CD14-positive monocyte (primary cell): ENCODE measurements at regions not wholly inside any gene's neighbourhood (a gene's known extent, or its start where the extent isn't known, plus 50 kb on each side); places are given as distances from the start of the nearest gene placed in this dataset.
"Not testable (repeated sequence)": the region's sequence is repeated elsewhere in the genome, so short reads cannot be mapped to it uniquely, and the experiment has no call there.

Experiments
- DNase-seq, 3 donors: peaks; one replicate each; pipeline ENCODE4 v3.0.0-alpha.2; 2011 to 2022
- H2AFZ ChIP-seq: 2 replicates; pipeline ENCODE4 v1.6.0; 2012; ENCODE audit warnings: mild to moderate bottlenecking, low read depth, low read length, inconsistent platforms; ENCODE audit not compliant: insufficient read depth, poor library complexity, severe bottlenecking
- H3K27ac ChIP-seq, 2 donors: 1 replicate in 1 of 2; 2 replicates in 1 of 2; pipeline ENCODE4 v1.5.1; 2012 to 2013; ENCODE audit warnings: low read length in 2 of 2, control low read depth in 1 of 2, inconsistent platforms in 1 of 2, low read depth in 1 of 2, mild to moderate bottlenecking in 1 of 2
- H3K27me3 ChIP-seq, 2 donors: one replicate each; pipeline versions ENCODE4 v1.6.0 to v1.6.1; 2011 to 2013; ENCODE audit warnings: low read length in 2 of 2; ENCODE audit not compliant: control insufficient read depth in 2 of 2, insufficient read depth in 2 of 2
- H3K36me3 ChIP-seq, 2 donors: replicated peaks in 1 of 2; 1 replicate in 1 of 2; 2 replicates in 1 of 2; pipeline versions ENCODE4 v1.5.1 to v1.6.1; 2012 to 2013; ENCODE audit warnings: low read length in 2 of 2, control low read depth in 1 of 2, inconsistent platforms in 1 of 2, mild to moderate bottlenecking in 1 of 2; ENCODE audit not compliant: insufficient read depth in 2 of 2, control insufficient read depth in 1 of 2
- H3K4me1 ChIP-seq, 2 donors: 1 replicate in 1 of 2; 2 replicates in 1 of 2; pipeline versions ENCODE4 v1.5.1 to v1.6.1; 2012 to 2013; ENCODE audit warnings: low read length in 2 of 2, control low read depth in 1 of 2, inconsistent platforms in 1 of 2, mild to moderate bottlenecking in 1 of 2, moderate library complexity in 1 of 2; ENCODE audit not compliant: insufficient read depth in 2 of 2, control insufficient read depth in 1 of 2
- H3K4me2 ChIP-seq: replicated peaks from 2 replicates; pipeline ENCODE3; 2012; ENCODE audit warnings: low read length, moderate library complexity, mild to moderate bottlenecking; ENCODE audit not compliant: poor library complexity, severe bottlenecking; ENCODE audit errors: extremely low read depth
- H3K4me3 ChIP-seq, 3 experiments: fragments of 200-600 bp in 1 of 3; sonication (generic) in 1 of 3; replicated peaks in 1 of 3; 1 replicate in 2 of 3; 2 replicates in 1 of 3; pipeline ENCODE4 v1.5.1; 2011 to 2013; ENCODE audit warnings: low read length in 3 of 3, mild to moderate bottlenecking in 3 of 3, control low read depth in 2 of 3, low read depth in 2 of 3, inconsistent platforms in 1 of 3, moderate library complexity in 1 of 3
- H3K79me2 ChIP-seq: 2 replicates; pipeline ENCODE4 v1.6.0; 2012; ENCODE audit warnings: mild to moderate bottlenecking, control low read depth, inconsistent platforms, low read length, moderate library complexity; ENCODE audit not compliant: insufficient read depth
- H3K9ac ChIP-seq: 2 replicates; pipeline ENCODE4 v1.6.0; 2017; ENCODE audit warnings: low read length, mild to moderate bottlenecking; ENCODE audit not compliant: insufficient read depth, poor library complexity, severe bottlenecking
- H3K9me3 ChIP-seq, 2 donors: replicated peaks in 1 of 2; 1 replicate in 1 of 2; 2 replicates in 1 of 2; pipeline versions ENCODE4 v1.5.1 to v1.6.1; 2012 to 2013; ENCODE audit warnings: low read length in 2 of 2, control low read depth in 1 of 2; ENCODE audit not compliant: control insufficient read depth in 1 of 2, insufficient read depth in 1 of 2
- H4K20me1 ChIP-seq: 2 replicates; pipeline ENCODE4 v1.6.0; 2012; ENCODE audit warnings: mild to moderate bottlenecking, low read length, control low read depth, moderate library complexity; ENCODE audit not compliant: insufficient read depth
- H3K27ac Mint-ChIP-seq, 7 donors: one replicate each; pipeline ENCODE4 v1.8.0; 2020; ENCODE audit warnings: mild to moderate bottlenecking in 7 of 7, mixed read lengths in 7 of 7, moderate library complexity in 6 of 7, inconsistent platforms in 2 of 7
- H3K27me3 Mint-ChIP-seq, 3 donors: one replicate each; pipeline ENCODE4 v1.8.0; 2021 to 2022; ENCODE audit warnings: low read depth in 3 of 3, mild to moderate bottlenecking in 3 of 3, mixed read lengths in 3 of 3, moderate library complexity in 3 of 3, inconsistent platforms in 1 of 3
- H3K36me3 Mint-ChIP-seq, 2 donors: one replicate each; pipeline ENCODE4 v1.8.0; 2020; ENCODE audit warnings: mixed read lengths in 2 of 2, inconsistent platforms in 1 of 2, mild to moderate bottlenecking in 1 of 2
- H3K4me1 Mint-ChIP-seq: one replicate; pipeline ENCODE4 v1.8.0; 2020; ENCODE audit warnings: mild to moderate bottlenecking, mixed read lengths
- H3K4me3 Mint-ChIP-seq, 2 donors: one replicate each; pipeline ENCODE4 v1.8.0; 2020; ENCODE audit warnings: mild to moderate bottlenecking in 2 of 2, mixed read lengths in 2 of 2, moderate library complexity in 1 of 2
- H3K9me3 Mint-ChIP-seq, 7 donors: one replicate each; pipeline ENCODE4 v1.8.0; 2020 to 2022; ENCODE audit warnings: mixed read lengths in 7 of 7, mild to moderate bottlenecking in 6 of 7, moderate library complexity in 6 of 7, inconsistent platforms in 2 of 7
- CTCF ChIP-seq: fragments of 200-600 bp; IDR thresholded peaks from one replicate; pipeline ENCODE4 v1.8.0; 2022; ENCODE audit warnings: antibody characterized with exemption, mild to moderate bottlenecking
- WGBS: methylation state at CpG from one replicate; pipeline ENCODE4 v1.1.5; 2013; ENCODE audit warnings: missing lambda C conversion rate; ENCODE audit not compliant: insufficient coverage; 5-methylcytosine and 5-hydroxymethylcytosine counted together
- intact Hi-C, 2 donors: fragments of 100-400 bp; cut with micrococcal nuclease; formaldehyde crosslinking; loops; one replicate each; pipeline versions ENCODE4 v1.15.0 to v1.15.1; 2023

GRCh38 chr4:13922873-13923645 is 295.5 kb upstream of the BOD1L1 start:
- TF ChIP-seq CTCF = no peak
- H4K20me1 ChIP-seq = no peaks in the 10 kb centered on the region
- no peaks in the 10 kb centered on the region for H3K9me3 ChIP-seq
- no peak overlapping the region for H3K27ac ChIP-seq
- WGBS = 67% methylated on average over 3 of the region's 4 CpGs
- H3K9ac ChIP-seq = no peak overlapping the region
- H3K4me3 ChIP-seq = no peak overlapping the region
- no peaks in the 10 kb centered on the region for H3K27me3 ChIP-seq
- no peaks in the 10 kb centered on the region for H3K79me2 ChIP-seq
- no peak for DNase-seq
- no peaks in the 10 kb centered on the region for H3K36me3 ChIP-seq
- H3K36me3 Mint-ChIP-seq = no peaks in the 10 kb centered on the region
- no peak overlapping the region for H2AFZ ChIP-seq
- no peak overlapping the region for H3K4me3 Mint-ChIP-seq
- peaks cover 5% of the 10 kb centered on the region for H3K4me1 Mint-ChIP-seq
- peaks cover 0 to 2% (median 0%) of the 10 kb centered on the region in 7 donors for H3K9me3 Mint-ChIP-seq
- intact Hi-C loops = no loop called here
- no peak overlapping the region for H3K4me2 ChIP-seq
- no peaks in the 10 kb centered on the region for H3K4me1 ChIP-seq
- H3K27ac Mint-ChIP-seq = no peak overlapping the region
- no peaks in the 10 kb centered on the region for H3K27me3 Mint-ChIP-seq

- H3K27me3 ChIP-seq, H3K79me2 ChIP-seq, H3K4me1 ChIP-seq, H3K9me3 ChIP-seq, H3K36me3 Mint-ChIP-seq, H3K4me3 Mint-ChIP-seq, intact Hi-C loops, H3K4me3 ChIP-seq, H2AFZ ChIP-seq, H3K36me3 ChIP-seq, H3K27me3 Mint-ChIP-seq, H3K4me1 Mint-ChIP-seq, H3K4me2 ChIP-seq, H3K9me3 Mint-ChIP-seq, DNase-seq, H3K27ac ChIP-seq, H3K9ac ChIP-seq, H4K20me1 ChIP-seq: not testable (repeated sequence)
- peak overlapping the region in 1 of 7 donors; percentile 52 for H3K27ac Mint-ChIP-seq
- WGBS = no CpG with 5 or more reads among the region's 1 CpG
Measured at GRCh38 chr4:13924900-13925299, 297.4 kb upstream of the BOD1L1 start.
